Hepatocyte (in vitro differentiated cells): ENCODE measurements at regions not wholly inside any gene's neighbourhood (a gene's known extent, or its start where the extent isn't known, plus 50 kb on each side); places are given as distances from the start of the nearest gene placed in this dataset.
"Not testable (repeated sequence)": the region's sequence is repeated elsewhere in the genome, so short reads cannot be mapped to it uniquely, and the experiment has no call there.

Experiments
- EZH2 ChIP-seq: fragments of 200-600 bp; sonication (generic); IDR thresholded peaks from 2 replicates; pipeline ENCODE4 v1.6.1; 2016; ENCODE audit warnings: antibody characterized with exemption, mild to moderate bottlenecking, borderline replicate concordance
- TF ChIP-seq, protein P1 (sequence below): fragments of 200-600 bp; sonication (generic); IDR thresholded peaks from 2 replicates; pipeline ENCODE4 v1.5.1; 2016; ENCODE audit warnings: antibody characterized with exemption, mild to moderate bottlenecking; ENCODE audit not compliant: poor library complexity

- TF ChIP-seq EZH2: not testable (repeated sequence)
- TF ChIP-seq, protein P1, sequence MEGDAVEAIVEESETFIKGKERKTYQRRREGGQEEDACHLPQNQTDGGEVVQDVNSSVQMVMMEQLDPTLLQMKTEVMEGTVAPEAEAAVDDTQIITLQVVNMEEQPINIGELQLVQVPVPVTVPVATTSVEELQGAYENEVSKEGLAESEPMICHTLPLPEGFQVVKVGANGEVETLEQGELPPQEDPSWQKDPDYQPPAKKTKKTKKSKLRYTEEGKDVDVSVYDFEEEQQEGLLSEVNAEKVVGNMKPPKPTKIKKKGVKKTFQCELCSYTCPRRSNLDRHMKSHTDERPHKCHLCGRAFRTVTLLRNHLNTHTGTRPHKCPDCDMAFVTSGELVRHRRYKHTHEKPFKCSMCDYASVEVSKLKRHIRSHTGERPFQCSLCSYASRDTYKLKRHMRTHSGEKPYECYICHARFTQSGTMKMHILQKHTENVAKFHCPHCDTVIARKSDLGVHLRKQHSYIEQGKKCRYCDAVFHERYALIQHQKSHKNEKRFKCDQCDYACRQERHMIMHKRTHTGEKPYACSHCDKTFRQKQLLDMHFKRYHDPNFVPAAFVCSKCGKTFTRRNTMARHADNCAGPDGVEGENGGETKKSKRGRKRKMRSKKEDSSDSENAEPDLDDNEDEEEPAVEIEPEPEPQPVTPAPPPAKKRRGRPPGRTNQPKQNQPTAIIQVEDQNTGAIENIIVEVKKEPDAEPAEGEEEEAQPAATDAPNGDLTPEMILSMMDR: not testable (repeated sequence)
Measured at GRCh38 chr2:87319705-87320104, 298.1 kb upstream of the PLGLB1 start.
